22Rv1 (cell line): ENCODE measurements at regions not wholly inside any gene's neighbourhood (a gene's known extent, or its start where the extent isn't known, plus 50 kb on each side); places are given as distances from the start of the nearest gene placed in this dataset.

Source experiments
- ZFX ChIP-seq: fragments of 450-650 bp; IDR thresholded peaks from 2 replicates; pipeline ENCODE4 v1.6.1; 2017; ENCODE audit warnings: antibody characterized with exemption, borderline replicate concordance
- TF ChIP-seq, protein P1 (sequence below): fragments of 450-650 bp; IDR thresholded peaks from 2 replicates; pipeline ENCODE4 v1.5.1; 2017; ENCODE audit warnings: mild to moderate bottlenecking

DNA sequence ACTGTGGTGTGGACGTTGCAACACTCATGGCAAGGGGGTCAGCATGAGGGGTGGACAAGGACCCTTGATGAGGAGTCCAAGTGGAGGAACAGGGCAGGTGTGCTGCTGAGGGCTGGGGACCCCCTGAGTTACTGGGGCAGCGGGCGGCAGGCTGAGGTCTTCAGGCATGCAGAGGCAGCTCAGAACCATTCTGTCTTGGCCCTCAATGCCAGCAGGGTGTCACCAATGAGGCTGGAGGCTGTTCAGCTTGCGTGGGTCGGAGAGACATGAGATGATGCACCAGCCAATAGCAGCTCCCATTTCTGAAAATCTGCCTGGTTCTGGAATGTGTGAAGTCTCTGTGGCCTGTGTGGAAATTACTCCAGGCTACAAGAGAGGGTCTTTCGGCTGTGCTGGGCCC, 105.4 kb downstream of the INHBB start:
- TF ChIP-seq, protein P1, sequence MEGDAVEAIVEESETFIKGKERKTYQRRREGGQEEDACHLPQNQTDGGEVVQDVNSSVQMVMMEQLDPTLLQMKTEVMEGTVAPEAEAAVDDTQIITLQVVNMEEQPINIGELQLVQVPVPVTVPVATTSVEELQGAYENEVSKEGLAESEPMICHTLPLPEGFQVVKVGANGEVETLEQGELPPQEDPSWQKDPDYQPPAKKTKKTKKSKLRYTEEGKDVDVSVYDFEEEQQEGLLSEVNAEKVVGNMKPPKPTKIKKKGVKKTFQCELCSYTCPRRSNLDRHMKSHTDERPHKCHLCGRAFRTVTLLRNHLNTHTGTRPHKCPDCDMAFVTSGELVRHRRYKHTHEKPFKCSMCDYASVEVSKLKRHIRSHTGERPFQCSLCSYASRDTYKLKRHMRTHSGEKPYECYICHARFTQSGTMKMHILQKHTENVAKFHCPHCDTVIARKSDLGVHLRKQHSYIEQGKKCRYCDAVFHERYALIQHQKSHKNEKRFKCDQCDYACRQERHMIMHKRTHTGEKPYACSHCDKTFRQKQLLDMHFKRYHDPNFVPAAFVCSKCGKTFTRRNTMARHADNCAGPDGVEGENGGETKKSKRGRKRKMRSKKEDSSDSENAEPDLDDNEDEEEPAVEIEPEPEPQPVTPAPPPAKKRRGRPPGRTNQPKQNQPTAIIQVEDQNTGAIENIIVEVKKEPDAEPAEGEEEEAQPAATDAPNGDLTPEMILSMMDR: no peak
- TF ChIP-seq ZFX: no peak
